WTC11 (cell line): ENCODE measurements at regions not wholly inside any gene's neighbourhood (a gene's known extent, or its start where the extent isn't known, plus 50 kb on each side); places are given as distances from the start of the nearest gene placed in this dataset.

ENCODE experiments used
- ATAC-seq: fragments of 200-7000 bp; cut with Tn5 transposase; 2 replicates; pipeline ENCODE4 v1.10.0; 2021; ENCODE audit warnings: mild to moderate bottlenecking, moderate library complexity
- CTCF ChIA-PET: fragments of 300-600 bp; sonication (Branson Sonifier 250); formaldehyde crosslinking; loops from one replicate; lab custom pipeline; 2021; ENCODE audit warnings: antibody characterized with exemption; lab: Charles Lee
- POLR2A ChIA-PET: fragments of 350-600 bp; sonication (Branson Sonifier 250); formaldehyde crosslinking; loops from one replicate; lab custom pipeline; 2021; ENCODE audit warnings: antibody characterized with exemption; lab: Charles Lee
- DNase-seq: peaks from one replicate; pipeline ENCODE4 v3.0.0; 2021; ENCODE audit warnings: low spot score
- H3K27ac Mint-ChIP-seq: 2 replicates; pipeline ENCODE4 v1.8.0; 2021; ENCODE audit warnings: mixed read lengths
- H3K27me3 Mint-ChIP-seq: 2 replicates; pipeline ENCODE4 v1.8.0; 2021; ENCODE audit warnings: low read depth, mild to moderate bottlenecking, moderate library complexity, mixed read lengths
- H3K36me3 Mint-ChIP-seq: 2 replicates; pipeline ENCODE4 v1.8.0; 2021; ENCODE audit warnings: mixed read lengths
- H3K4me1 Mint-ChIP-seq: 2 replicates; pipeline ENCODE4 v1.8.0; 2022; ENCODE audit warnings: mixed read lengths
- H3K4me3 Mint-ChIP-seq: 2 replicates; pipeline ENCODE4 v1.8.0; 2021; ENCODE audit warnings: mild to moderate bottlenecking, moderate library complexity, mixed read lengths
- H3K9me3 Mint-ChIP-seq: 2 replicates; pipeline ENCODE4 v1.8.0; 2021; ENCODE audit warnings: mixed read lengths
- ATF1 ChIP-seq: sonication (generic); formaldehyde crosslinking; IDR thresholded peaks from 2 replicates; pipeline ENCODE4 v1.8.1; 2023; ENCODE audit warnings: mild to moderate bottlenecking, moderate library complexity, missing genetic modification reagents
- ELF4 ChIP-seq: sonication (generic); formaldehyde crosslinking; IDR thresholded peaks from 2 replicates; pipeline ENCODE4 v1.8.1; 2022; ENCODE audit warnings: low read depth, mild to moderate bottlenecking, moderate library complexity, missing genetic modification reagents
- GABPB1 ChIP-seq: sonication (generic); formaldehyde crosslinking; IDR thresholded peaks from 2 replicates; pipeline ENCODE4 v1.8.1; 2023; ENCODE audit warnings: mild to moderate bottlenecking, missing genetic modification reagents
- GTF2I ChIP-seq: fragments of 250-450 bp; sonication (Bioruptor Pico); conservative IDR thresholded peaks from 2 replicates; pipeline ENCODE4 v1.4.0; 2021; ENCODE audit warnings: mild to moderate bottlenecking
- NFE2L1 ChIP-seq: sonication (generic); formaldehyde crosslinking; IDR thresholded peaks from 2 replicates; pipeline ENCODE4 v1.8.1; 2023; ENCODE audit warnings: missing genetic modification reagents
- NR1H2 ChIP-seq: sonication (generic); formaldehyde crosslinking; IDR thresholded peaks from 2 replicates; pipeline ENCODE4 v1.9.0; 2021; ENCODE audit warnings: mild to moderate bottlenecking, moderate library complexity, missing genetic modification reagents
- RELA ChIP-seq: sonication (generic); formaldehyde crosslinking; IDR thresholded peaks from 2 replicates; pipeline ENCODE4 v1.8.1; 2022; ENCODE audit warnings: missing genetic modification reagents, mild to moderate bottlenecking, borderline replicate concordance
- SP1 ChIP-seq: sonication (generic); formaldehyde crosslinking; conservative IDR thresholded peaks from 2 replicates; pipeline ENCODE4 v1.8.1; 2022; ENCODE audit warnings: missing genetic modification reagents
- ZNF219 ChIP-seq: sonication (generic); formaldehyde crosslinking; IDR thresholded peaks from 2 replicates; pipeline ENCODE4 v1.8.0; 2023; ENCODE audit warnings: missing genetic modification reagents, mild to moderate bottlenecking, borderline replicate concordance
- ZNF263 ChIP-seq: sonication (generic); formaldehyde crosslinking; IDR thresholded peaks from 2 replicates; pipeline ENCODE4 v1.8.1; 2022; ENCODE audit warnings: low read depth, mild to moderate bottlenecking, moderate library complexity, missing genetic modification reagents
- ZNF396 ChIP-seq: fragments of 250-450 bp; sonication (Bioruptor Pico); IDR thresholded peaks from 2 replicates; pipeline ENCODE4 v1.8.0; 2021; ENCODE audit warnings: mild to moderate bottlenecking, moderate library complexity, borderline replicate concordance
- ZNF671 ChIP-seq: fragments of 250-450 bp; sonication (Bioruptor Pico); IDR thresholded peaks from 2 replicates; pipeline ENCODE4 v1.8.0; 2021; ENCODE audit warnings: mild to moderate bottlenecking
- TF ChIP-seq, protein P1 (sequence below): fragments of 250-450 bp; sonication (Bioruptor Pico); IDR thresholded peaks from 2 replicates; pipeline ENCODE4 v1.9.0; 2021; ENCODE audit warnings: moderate library complexity, mild to moderate bottlenecking, inconsistent platforms, borderline replicate concordance
- TF ChIP-seq, protein P2 (sequence below): fragments of 250-450 bp; sonication (Bioruptor Pico); IDR thresholded peaks from 2 replicates; pipeline ENCODE4 v1.8.0; 2021; ENCODE audit warnings: mild to moderate bottlenecking
- TF ChIP-seq, protein P3 (sequence below): sonication (generic); formaldehyde crosslinking; IDR thresholded peaks from 2 replicates; pipeline ENCODE4 v1.8.0; 2023; ENCODE audit warnings: mild to moderate bottlenecking, missing genetic modification reagents
- TF ChIP-seq, protein P4 (sequence below): sonication (generic); formaldehyde crosslinking; IDR thresholded peaks from 2 replicates; pipeline ENCODE4 v1.8.0; 2022; ENCODE audit warnings: missing genetic modification reagents

DNA sequence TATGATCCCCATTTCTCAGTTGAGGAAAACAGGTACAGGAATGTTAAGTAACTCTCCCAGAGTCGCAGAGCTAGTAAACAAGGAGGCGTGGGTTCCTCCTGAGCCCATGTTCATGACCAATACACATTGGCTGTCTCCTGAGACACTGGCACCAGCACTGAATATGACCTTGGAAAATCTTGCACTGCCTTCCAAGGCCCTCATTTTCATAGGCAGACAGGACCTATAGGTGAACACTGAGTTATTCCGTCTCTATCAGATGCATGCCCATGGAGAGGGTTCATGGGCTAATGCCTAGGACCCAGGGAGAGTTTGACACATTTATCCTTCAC lies 504.8 kb downstream of the RFC3 start (continued):
- TF ChIP-seq, protein P1, sequence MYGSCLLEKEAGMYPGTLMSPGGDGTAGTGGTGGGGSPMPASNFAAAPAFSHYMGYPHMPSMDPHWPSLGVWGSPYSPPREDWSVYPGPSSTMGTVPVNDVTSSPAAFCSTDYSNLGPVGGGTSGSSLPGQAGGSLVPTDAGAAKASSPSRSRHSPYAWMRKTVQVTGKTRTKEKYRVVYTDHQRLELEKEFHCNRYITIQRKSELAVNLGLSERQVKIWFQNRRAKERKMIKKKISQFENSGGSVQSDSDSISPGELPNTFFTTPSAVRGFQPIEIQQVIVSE (CRISPR knock-in tag) = no peak

DNA sequence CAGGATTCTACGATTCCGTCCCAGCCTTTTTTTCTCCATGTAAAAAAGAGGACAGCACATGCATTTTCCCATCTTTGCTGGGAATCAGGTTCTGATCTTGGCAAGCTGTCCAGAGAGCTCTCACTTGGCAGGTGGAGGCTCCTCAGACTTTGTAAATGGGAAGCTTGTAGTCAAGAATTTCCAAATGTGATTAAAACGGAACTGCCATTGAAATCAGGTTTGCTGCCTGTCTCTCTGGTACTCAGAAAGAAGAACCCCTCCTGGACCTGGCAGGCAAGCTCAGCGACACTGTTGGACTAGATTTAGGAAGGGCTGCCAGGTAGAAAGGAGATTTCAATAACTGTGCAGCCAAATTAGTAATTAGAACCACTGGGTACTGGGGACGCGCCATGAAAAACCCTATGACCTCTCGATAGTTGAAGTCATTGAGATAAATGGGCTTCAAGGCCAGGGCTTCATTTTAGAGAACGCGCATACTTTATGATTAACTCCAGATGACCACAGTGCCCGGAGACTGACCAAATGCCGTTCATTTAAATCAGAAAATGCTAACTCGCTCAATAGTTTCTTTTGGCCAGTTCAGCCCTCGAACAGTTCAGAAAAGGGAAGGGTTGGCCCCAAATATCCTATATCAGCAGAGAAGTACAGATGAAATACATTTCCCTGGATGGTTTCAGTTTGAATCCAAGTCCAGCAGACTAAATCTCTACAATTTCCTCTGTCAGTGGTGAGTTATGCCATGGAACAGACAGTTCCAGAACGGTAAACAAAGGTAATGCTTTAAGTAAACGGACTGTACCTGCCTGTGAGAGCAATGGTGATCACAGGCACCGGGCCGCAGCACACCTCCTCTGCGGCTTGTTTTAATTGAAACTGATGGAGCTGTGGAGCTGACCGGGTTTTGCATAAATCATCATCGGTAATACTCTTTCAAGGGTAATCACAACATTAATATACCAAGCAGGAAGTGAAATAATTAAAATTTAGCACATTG lies 517.4 kb downstream of the RFC3 start:
- no peak for DNase-seq
- peaks cover 30% of the 10 kb centered on the region for H3K9me3 Mint-ChIP-seq
- ATAC-seq = no peak
- TF ChIP-seq, protein P2, sequence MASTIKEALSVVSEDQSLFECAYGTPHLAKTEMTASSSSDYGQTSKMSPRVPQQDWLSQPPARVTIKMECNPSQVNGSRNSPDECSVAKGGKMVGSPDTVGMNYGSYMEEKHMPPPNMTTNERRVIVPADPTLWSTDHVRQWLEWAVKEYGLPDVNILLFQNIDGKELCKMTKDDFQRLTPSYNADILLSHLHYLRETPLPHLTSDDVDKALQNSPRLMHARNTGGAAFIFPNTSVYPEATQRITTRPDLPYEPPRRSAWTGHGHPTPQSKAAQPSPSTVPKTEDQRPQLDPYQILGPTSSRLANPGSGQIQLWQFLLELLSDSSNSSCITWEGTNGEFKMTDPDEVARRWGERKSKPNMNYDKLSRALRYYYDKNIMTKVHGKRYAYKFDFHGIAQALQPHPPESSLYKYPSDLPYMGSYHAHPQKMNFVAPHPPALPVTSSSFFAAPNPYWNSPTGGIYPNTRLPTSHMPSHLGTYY = no peak
- no peak for TF ChIP-seq ELF4
- no peak for TF ChIP-seq NR1H2 (CRISPR knock-in tag)
- TF ChIP-seq SP1 (CRISPR knock-in tag) = no peak
- TF ChIP-seq GABPB1 (CRISPR knock-in tag) = no peak
- peaks cover 5% of the 10 kb centered on the region for H3K4me1 Mint-ChIP-seq
- H3K27me3 Mint-ChIP-seq = no peaks in the 10 kb centered on the region
- no peak overlapping the region for H3K27ac Mint-ChIP-seq
- no peak overlapping the region for H3K4me3 Mint-ChIP-seq
- H3K36me3 Mint-ChIP-seq = peaks cover 20% of the 10 kb centered on the region
- ChIA-PET CTCF (no interaction called here), POLR2A (no interaction called here)

DNA sequence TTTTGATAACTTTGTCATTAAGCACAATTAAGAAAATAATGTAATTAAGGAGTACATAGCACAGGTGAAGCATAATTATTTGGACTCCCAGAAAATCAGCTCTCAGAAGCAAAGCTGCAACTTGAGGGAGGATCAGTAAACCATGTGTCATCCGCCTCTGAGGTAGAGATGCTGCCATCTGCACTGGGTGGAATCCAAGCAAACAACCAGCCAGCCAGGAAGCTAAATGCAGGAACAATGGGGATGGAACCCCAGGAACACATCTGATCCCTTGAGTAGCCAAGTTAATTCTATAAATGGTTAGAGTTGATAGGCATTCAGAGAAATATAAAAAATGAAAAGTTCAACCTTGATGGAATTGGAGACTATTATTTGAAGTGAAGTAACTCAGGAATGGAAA lies 520.2 kb downstream of the RFC3 start:
- Mint-ChIP-seq H3K27me3 (no peaks in the 10 kb centered on the region), H3K9me3 (peaks cover 10% of the 10 kb centered on the region)
- POLR2A ChIA-PET = no interaction called here

More for the DNA sequence above, 520.2 kb downstream of the RFC3 start:
- Mint-ChIP-seq H3K27ac (no peak overlapping the region), H3K4me3 (no peak overlapping the region), H3K4me1 (no peaks in the 10 kb centered on the region)
- DNase-seq (no peak), ATAC-seq (no peak)
- CTCF ChIA-PET = no interaction called here
- no peak for TF ChIP-seq ZNF396 (CRISPR knock-in tag)
- no peak for TF ChIP-seq ZNF219 (CRISPR knock-in tag)
- no peak for TF ChIP-seq ATF1
- TF ChIP-seq, protein P3, sequence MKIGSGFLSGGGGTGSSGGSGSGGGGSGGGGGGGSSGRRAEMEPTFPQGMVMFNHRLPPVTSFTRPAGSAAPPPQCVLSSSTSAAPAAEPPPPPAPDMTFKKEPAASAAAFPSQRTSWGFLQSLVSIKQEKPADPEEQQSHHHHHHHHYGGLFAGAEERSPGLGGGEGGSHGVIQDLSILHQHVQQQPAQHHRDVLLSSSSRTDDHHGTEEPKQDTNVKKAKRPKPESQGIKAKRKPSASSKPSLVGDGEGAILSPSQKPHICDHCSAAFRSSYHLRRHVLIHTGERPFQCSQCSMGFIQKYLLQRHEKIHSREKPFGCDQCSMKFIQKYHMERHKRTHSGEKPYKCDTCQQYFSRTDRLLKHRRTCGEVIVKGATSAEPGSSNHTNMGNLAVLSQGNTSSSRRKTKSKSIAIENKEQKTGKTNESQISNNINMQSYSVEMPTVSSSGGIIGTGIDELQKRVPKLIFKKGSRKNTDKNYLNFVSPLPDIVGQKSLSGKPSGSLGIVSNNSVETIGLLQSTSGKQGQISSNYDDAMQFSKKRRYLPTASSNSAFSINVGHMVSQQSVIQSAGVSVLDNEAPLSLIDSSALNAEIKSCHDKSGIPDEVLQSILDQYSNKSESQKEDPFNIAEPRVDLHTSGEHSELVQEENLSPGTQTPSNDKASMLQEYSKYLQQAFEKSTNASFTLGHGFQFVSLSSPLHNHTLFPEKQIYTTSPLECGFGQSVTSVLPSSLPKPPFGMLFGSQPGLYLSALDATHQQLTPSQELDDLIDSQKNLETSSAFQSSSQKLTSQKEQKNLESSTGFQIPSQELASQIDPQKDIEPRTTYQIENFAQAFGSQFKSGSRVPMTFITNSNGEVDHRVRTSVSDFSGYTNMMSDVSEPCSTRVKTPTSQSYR (CRISPR knock-in tag) = no peak
- TF ChIP-seq ZNF671 (CRISPR knock-in tag) = no peak
- TF ChIP-seq, protein P4, sequence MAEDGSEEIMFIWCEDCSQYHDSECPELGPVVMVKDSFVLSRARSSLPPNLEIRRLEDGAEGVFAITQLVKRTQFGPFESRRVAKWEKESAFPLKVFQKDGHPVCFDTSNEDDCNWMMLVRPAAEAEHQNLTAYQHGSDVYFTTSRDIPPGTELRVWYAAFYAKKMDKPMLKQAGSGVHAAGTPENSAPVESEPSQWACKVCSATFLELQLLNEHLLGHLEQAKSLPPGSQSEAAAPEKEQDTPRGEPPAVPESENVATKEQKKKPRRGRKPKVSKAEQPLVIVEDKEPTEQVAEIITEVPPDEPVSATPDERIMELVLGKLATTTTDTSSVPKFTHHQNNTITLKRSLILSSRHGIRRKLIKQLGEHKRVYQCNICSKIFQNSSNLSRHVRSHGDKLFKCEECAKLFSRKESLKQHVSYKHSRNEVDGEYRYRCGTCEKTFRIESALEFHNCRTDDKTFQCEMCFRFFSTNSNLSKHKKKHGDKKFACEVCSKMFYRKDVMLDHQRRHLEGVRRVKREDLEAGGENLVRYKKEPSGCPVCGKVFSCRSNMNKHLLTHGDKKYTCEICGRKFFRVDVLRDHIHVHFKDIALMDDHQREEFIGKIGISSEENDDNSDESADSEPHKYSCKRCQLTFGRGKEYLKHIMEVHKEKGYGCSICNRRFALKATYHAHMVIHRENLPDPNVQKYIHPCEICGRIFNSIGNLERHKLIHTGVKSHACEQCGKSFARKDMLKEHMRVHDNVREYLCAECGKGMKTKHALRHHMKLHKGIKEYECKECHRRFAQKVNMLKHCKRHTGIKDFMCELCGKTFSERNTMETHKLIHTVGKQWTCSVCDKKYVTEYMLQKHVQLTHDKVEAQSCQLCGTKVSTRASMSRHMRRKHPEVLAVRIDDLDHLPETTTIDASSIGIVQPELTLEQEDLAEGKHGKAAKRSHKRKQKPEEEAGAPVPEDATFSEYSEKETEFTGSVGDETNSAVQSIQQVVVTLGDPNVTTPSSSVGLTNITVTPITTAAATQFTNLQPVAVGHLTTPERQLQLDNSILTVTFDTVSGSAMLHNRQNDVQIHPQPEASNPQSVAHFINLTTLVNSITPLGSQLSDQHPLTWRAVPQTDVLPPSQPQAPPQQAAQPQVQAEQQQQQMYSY = no peak
- no peak for TF ChIP-seq ZNF263 (CRISPR knock-in tag)
- TF ChIP-seq GTF2I (CRISPR knock-in tag) = no peak
- no peak for TF ChIP-seq RELA (CRISPR knock-in tag)
- no peak for TF ChIP-seq NFE2L1 (CRISPR knock-in tag)
- TF ChIP-seq, all 79 proteins: peak for 0
- H3K36me3 Mint-ChIP-seq = peaks cover 2% of the 10 kb centered on the region
